Spinal cord (tissue), 9 donors: ENCODE measurements at regions not wholly inside any gene's neighbourhood (a gene's known extent, or its start where the extent isn't known, plus 50 kb on each side); places are given as distances from the start of the nearest gene placed in this dataset.
"Not testable (repeated sequence)": the region's sequence is repeated elsewhere in the genome, so short reads cannot be mapped to it uniquely, and the experiment has no call there.

Experiments
- DNase-seq, 6 donors: peaks; one replicate each; pipeline versions ENCODE4 v3.0.0 to v3.0.0-alpha.2; 2013 to 2015; ENCODE audit warnings: low spot score in 6 of 6, low read depth in 4 of 6
- H3K27ac ChIP-seq: one replicate; pipeline ENCODE4 v1.5.1; 2013; ENCODE audit warnings: low read depth, low read length, control low read depth
- H3K27me3 ChIP-seq: one replicate; pipeline ENCODE4 v1.6.1; 2013; ENCODE audit warnings: low read length; ENCODE audit not compliant: control insufficient read depth, insufficient read depth
- H3K36me3 ChIP-seq: one replicate; pipeline ENCODE4 v1.6.1; 2013; ENCODE audit warnings: low read length; ENCODE audit not compliant: control insufficient read depth, insufficient read depth
- H3K4me1 ChIP-seq: one replicate; pipeline ENCODE4 v1.6.1; 2013; ENCODE audit warnings: low read length; ENCODE audit not compliant: control insufficient read depth, insufficient read depth
- H3K4me3 ChIP-seq: one replicate; pipeline ENCODE4 v1.5.1; 2013; ENCODE audit warnings: low read depth, low read length, control low read depth
- H3K9me3 ChIP-seq: one replicate; pipeline ENCODE4 v1.6.1; 2013; ENCODE audit warnings: low read length; ENCODE audit not compliant: control insufficient read depth, insufficient read depth
- WGBS: methylation state at CpG from one replicate; pipeline ENCODE4 v1.1.5; 2013; ENCODE audit warnings: missing lambda C conversion rate; ENCODE audit not compliant: insufficient coverage; 5-methylcytosine and 5-hydroxymethylcytosine counted together
- donor health status: healthy.

GRCh38 chr13:63741029-63741813, 2325.6 kb upstream of the PCDH20 start:
- no peak for DNase-seq
- no peak overlapping the region for H3K27ac ChIP-seq
- WGBS = 98% methylated on average over 19 of the region's 36 CpGs
- H3K4me3 ChIP-seq = no peak overlapping the region
- H3K27me3 ChIP-seq = no peaks in the 10 kb centered on the region
- peaks cover 3% of the 10 kb centered on the region for H3K9me3 ChIP-seq
- H3K36me3 ChIP-seq = no peaks in the 10 kb centered on the region
- H3K4me1 ChIP-seq = no peaks in the 10 kb centered on the region

DNA sequence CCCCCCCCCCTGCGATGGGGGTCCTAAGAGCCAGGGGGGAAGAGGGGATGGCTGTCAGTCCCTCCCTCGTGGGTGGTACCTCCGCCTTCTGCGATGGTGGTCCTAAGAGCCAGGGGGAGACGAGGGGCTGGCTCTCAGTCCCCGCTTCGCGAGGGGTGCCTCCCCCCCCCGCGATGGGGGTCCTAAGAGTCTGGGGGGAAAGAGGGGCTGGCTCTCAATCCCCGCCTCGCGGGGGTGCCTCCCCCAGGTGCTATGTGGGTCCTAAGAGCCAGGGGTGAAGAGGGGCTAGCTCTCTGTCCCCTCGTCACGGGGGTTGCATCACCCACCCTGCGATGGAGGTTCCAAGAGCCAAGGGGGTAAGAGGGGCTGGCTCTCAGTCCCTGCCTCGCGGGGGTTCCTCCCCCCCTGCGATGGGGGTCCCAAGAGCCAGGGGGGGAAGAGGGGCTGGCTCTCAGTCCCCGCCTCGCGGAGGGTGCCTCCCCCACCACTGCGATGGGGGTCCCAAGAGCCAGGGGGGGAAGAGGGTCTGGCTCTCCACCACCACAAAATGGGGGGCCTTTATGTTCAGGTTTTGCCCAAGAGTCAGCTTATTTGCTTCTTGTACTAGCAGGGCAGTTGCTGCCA, 2323.6 kb upstream of the PCDH20 start:
- not testable (repeated sequence) for H3K27me3 ChIP-seq, H3K27ac ChIP-seq, H3K4me1 ChIP-seq, H3K9me3 ChIP-seq, H3K36me3 ChIP-seq, DNase-seq, H3K4me3 ChIP-seq
- WGBS = 100% methylated on average over 4 of the region's 23 CpGs

GRCh38 chr13:63737418-63737817, 2321.8 kb upstream of the PCDH20 start:
- Histone ChIP-seq H3K9me3 (peaks cover 3% of the 10 kb centered on the region), H3K4me1 (no peaks in the 10 kb centered on the region), H3K27me3 (no peaks in the 10 kb centered on the region), H3K4me3 (no peak overlapping the region), H3K27ac (no peak overlapping the region), H3K36me3 (no peaks in the 10 kb centered on the region)
- WGBS = 100% methylated on average over 3 of the region's 19 CpGs
- no peak for DNase-seq

GRCh38 chr13:63731896-63732295, 2316.2 kb upstream of the PCDH20 start:
- Histone ChIP-seq H3K4me1 (no peaks in the 10 kb centered on the region), H3K4me3 (no peak overlapping the region), H3K9me3 (no peaks in the 10 kb centered on the region), H3K27ac (no peak overlapping the region), H3K36me3 (no peaks in the 10 kb centered on the region), H3K27me3 (no peaks in the 10 kb centered on the region)
- DNase-seq = no peak
- 94% methylated on average over 3 of the region's 3 CpGs for WGBS

DNA sequence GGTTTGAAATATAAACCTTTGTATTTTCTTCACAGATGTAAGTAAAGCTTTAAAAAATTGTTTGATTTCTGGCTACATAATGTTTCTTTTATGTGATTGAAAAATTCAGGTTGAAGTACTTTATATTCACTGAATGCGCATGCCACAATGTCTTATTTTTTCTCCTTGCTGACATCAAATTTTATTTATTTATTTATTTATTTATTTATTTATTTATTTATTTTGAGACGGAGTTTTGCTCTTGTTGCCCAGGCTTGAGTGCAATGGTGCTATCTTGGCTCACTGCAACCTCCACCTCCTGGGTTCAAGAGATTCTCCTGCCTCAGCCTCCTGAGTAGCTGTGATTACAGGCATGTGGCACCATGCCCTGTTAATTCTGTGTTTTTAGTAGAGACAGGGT, 2296.5 kb upstream of the PCDH20 start:
- DNase-seq, H3K27me3 ChIP-seq, H3K36me3 ChIP-seq, H3K4me1 ChIP-seq, H3K27ac ChIP-seq, H3K9me3 ChIP-seq, H3K4me3 ChIP-seq: not testable (repeated sequence)
- no CpG with 5 or more reads among the region's 2 CpGs for WGBS

DNA sequence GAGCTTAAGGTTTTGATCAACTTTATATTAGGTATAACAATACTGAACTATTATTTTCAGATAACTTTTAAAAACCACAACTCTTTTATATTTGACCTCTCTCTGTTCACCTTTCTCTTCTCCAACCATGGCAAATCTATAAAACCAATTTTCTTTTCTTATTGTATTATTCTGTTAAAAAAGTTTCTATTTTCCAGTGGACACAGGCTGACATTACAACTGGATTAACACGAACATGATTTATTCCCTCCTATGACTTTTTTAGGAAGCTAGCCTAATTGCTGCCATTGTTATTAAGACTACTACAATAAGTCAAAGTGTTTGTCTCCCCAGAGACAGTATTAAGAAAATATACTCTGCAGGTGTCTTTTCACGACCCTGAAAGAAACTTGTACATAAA, 2291.1 kb upstream of the PCDH20 start:
- Histone ChIP-seq H3K27me3 (no peaks in the 10 kb centered on the region), H3K27ac (no peak overlapping the region), H3K9me3 (no peaks in the 10 kb centered on the region), H3K4me3 (no peak overlapping the region), H3K4me1 (no peaks in the 10 kb centered on the region), H3K36me3 (no peaks in the 10 kb centered on the region)
- DNase-seq = no peak
- no CpG with 5 or more reads among the region's 2 CpGs for WGBS

DNA sequence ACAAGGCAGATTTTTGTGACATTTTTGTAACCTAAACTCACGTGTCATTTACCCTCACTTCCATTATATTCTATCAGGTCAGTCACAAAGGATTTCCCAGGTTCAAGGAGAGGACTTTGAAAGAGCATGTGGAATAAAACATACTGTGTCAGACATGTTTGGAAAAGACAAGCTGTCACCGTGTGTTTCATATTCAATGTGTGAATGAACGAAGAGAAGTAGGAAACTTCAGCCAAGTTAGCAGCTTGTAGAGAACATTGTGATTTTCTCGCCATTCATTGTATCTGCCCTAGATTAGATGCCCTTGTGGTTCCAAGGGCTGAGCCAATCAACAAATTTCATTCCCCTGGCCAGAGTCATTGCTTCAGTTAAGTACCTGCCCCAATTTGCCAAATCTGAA, 2288.9 kb upstream of the PCDH20 start:
- no peaks in the 10 kb centered on the region for H3K36me3 ChIP-seq
- no peaks in the 10 kb centered on the region for H3K27me3 ChIP-seq
- H3K9me3 ChIP-seq = no peaks in the 10 kb centered on the region
- no peaks in the 10 kb centered on the region for H3K4me1 ChIP-seq
- DNase-seq = peak in 1 of 6 donors; percentile 38
- H3K4me3 ChIP-seq = no peak overlapping the region
- H3K27ac ChIP-seq = no peak overlapping the region
- WGBS = 72% methylated on average over 3 of the region's 4 CpGs

- Histone ChIP-seq H3K27ac (no peak overlapping the region), H3K27me3 (no peaks in the 10 kb centered on the region), H3K9me3 (no peaks in the 10 kb centered on the region), H3K4me1 (no peaks in the 10 kb centered on the region), H3K36me3 (no peaks in the 10 kb centered on the region), H3K4me3 (no peak overlapping the region)
- DNase-seq = no peak
- 79% methylated on average over 2 of the region's 3 CpGs for WGBS
Measured at GRCh38 chr13:63700350-63700749, 2284.7 kb upstream of the PCDH20 start.

GRCh38 chr13:63699948-63700347, 2284.3 kb upstream of the PCDH20 start:
- no peaks in the 10 kb centered on the region for H3K9me3 ChIP-seq
- H3K27ac ChIP-seq = no peak overlapping the region
- H3K36me3 ChIP-seq = no peaks in the 10 kb centered on the region
- no peaks in the 10 kb centered on the region for H3K4me1 ChIP-seq
- H3K27me3 ChIP-seq = no peaks in the 10 kb centered on the region
- H3K4me3 ChIP-seq = no peak overlapping the region
- no peak for DNase-seq
- WGBS = 100% methylated on average over 3 of the region's 5 CpGs

GRCh38 chr13:63696055-63696454, 2280.4 kb upstream of the PCDH20 start:
- no peak for DNase-seq
- H3K27ac ChIP-seq = no peak overlapping the region
- no peaks in the 10 kb centered on the region for H3K4me1 ChIP-seq
- no peak overlapping the region for H3K4me3 ChIP-seq
- H3K27me3 ChIP-seq = no peaks in the 10 kb centered on the region
- H3K9me3 ChIP-seq = no peaks in the 10 kb centered on the region
- no peaks in the 10 kb centered on the region for H3K36me3 ChIP-seq
